SK-N-SH treated with all-trans-retinoic acid at 6 μM for 48 hours (cell line): ENCODE measurements at regions not wholly inside any gene's neighbourhood (a gene's known extent, or its start where the extent isn't known, plus 50 kb on each side); places are given as distances from the start of the nearest gene placed in this dataset.

Experiments
- ATAC-seq: fragments of 200-7000 bp; cut with Tn5 transposase; 3 replicates; pipeline ENCODE4 v1.9.1; 2020; ENCODE audit warnings: mild to moderate bottlenecking, moderate library complexity
- ARNTL ChIP-seq: fragments of 450-650 bp; formaldehyde crosslinking; IDR thresholded peaks from 2 replicates; pipeline ENCODE4 v1.5.0; 2020; ENCODE audit warnings: low read depth, mild to moderate bottlenecking, moderate library complexity, borderline replicate concordance
- BACH2 ChIP-seq: fragments of 250-450 bp; sonication (Bioruptor Pico); IDR thresholded peaks from 2 replicates; pipeline ENCODE4 v1.9.0; 2021; ENCODE audit warnings: mild to moderate bottlenecking, borderline replicate concordance
- CSDC2 ChIP-seq: fragments of 250-450 bp; sonication (Bioruptor Pico); IDR thresholded peaks from 2 replicates; pipeline ENCODE4 v1.5.0; 2020; ENCODE audit warnings: mild to moderate bottlenecking, moderate library complexity
- CSRNP3 ChIP-seq: fragments of 250-450 bp; sonication (Bioruptor Pico); IDR thresholded peaks from 2 replicates; pipeline ENCODE4 v1.5.1; 2021; ENCODE audit warnings: mild to moderate bottlenecking, moderate library complexity
- ESRRG ChIP-seq: fragments of 250-450 bp; sonication (Bioruptor Pico); IDR thresholded peaks from 2 replicates; pipeline ENCODE4 v1.6.1; 2021; ENCODE audit warnings: mild to moderate bottlenecking
- GLIS3 ChIP-seq: fragments of 250-450 bp; sonication (Bioruptor Pico); IDR thresholded peaks from 2 replicates; pipeline ENCODE4 v1.5.0; 2020; ENCODE audit warnings: mild to moderate bottlenecking, moderate library complexity
- ISL1 ChIP-seq: fragments of 250-450 bp; sonication (Bioruptor Pico); IDR thresholded peaks from 2 replicates; pipeline ENCODE4 v2.1.2; 2022; ENCODE audit warnings: mild to moderate bottlenecking, moderate library complexity
- PATZ1 ChIP-seq: fragments of 250-450 bp; sonication (Bioruptor Pico); IDR thresholded peaks from 2 replicates; pipeline ENCODE4 v1.8.0; 2020; ENCODE audit warnings: mild to moderate bottlenecking, moderate library complexity, borderline replicate concordance
- PPARA ChIP-seq: fragments of 250-450 bp; sonication (Bioruptor Pico); IDR thresholded peaks from 2 replicates; pipeline ENCODE4 v1.5.0; 2020; ENCODE audit warnings: mild to moderate bottlenecking, borderline replicate concordance
- RARB ChIP-seq: fragments of 250-450 bp; sonication (Bioruptor Pico); IDR thresholded peaks from 2 replicates; pipeline ENCODE4 v1.8.0; 2021; ENCODE audit warnings: mild to moderate bottlenecking, moderate library complexity
- SNAI2 ChIP-seq: fragments of 250-450 bp; sonication (Bioruptor Pico); IDR thresholded peaks from 2 replicates; pipeline ENCODE4 v1.5.0; 2020; ENCODE audit warnings: mild to moderate bottlenecking, moderate library complexity
- TCF4 ChIP-seq: fragments of 250-450 bp; sonication (Bioruptor Pico); IDR thresholded peaks from 2 replicates; pipeline ENCODE4 v1.8.0; 2021; ENCODE audit warnings: mild to moderate bottlenecking, moderate library complexity, borderline replicate concordance
- TOX ChIP-seq: fragments of 250-450 bp; sonication (Bioruptor Pico); IDR thresholded peaks from 2 replicates; pipeline ENCODE4 v1.8.0; 2021; ENCODE audit warnings: mild to moderate bottlenecking, moderate library complexity, borderline replicate concordance
- TSHZ2 ChIP-seq: fragments of 250-450 bp; sonication (Bioruptor Pico); IDR thresholded peaks from 2 replicates; pipeline ENCODE4 v1.5.0; 2020; ENCODE audit warnings: mild to moderate bottlenecking, moderate library complexity
- ZC3H10 ChIP-seq: fragments of 250-450 bp; sonication (Bioruptor Pico); IDR thresholded peaks from 2 replicates; pipeline ENCODE4 v1.5.1; 2021; ENCODE audit warnings: mild to moderate bottlenecking, moderate library complexity
- ZFP3 ChIP-seq: fragments of 250-450 bp; sonication (Bioruptor Pico); IDR thresholded peaks from 2 replicates; pipeline ENCODE4 v1.5.0; 2020; ENCODE audit warnings: mild to moderate bottlenecking, moderate library complexity
- ZFP30 ChIP-seq: fragments of 450-650 bp; formaldehyde crosslinking; IDR thresholded peaks from 2 replicates; pipeline ENCODE4 v1.5.0; 2022; ENCODE audit warnings: mild to moderate bottlenecking, moderate library complexity
- ZNF565 ChIP-seq: fragments of 450-650 bp; formaldehyde crosslinking; conservative IDR thresholded peaks from 2 replicates; pipeline ENCODE4 v1.5.0; 2020; ENCODE audit warnings: low read depth, mild to moderate bottlenecking, moderate library complexity
- ZNF70 ChIP-seq: fragments of 450-650 bp; formaldehyde crosslinking; IDR thresholded peaks from 2 replicates; pipeline ENCODE4 v1.5.0; 2020; ENCODE audit warnings: mild to moderate bottlenecking, moderate library complexity
- TF ChIP-seq, protein P1 (sequence below): fragments of 250-450 bp; sonication (Bioruptor Pico); IDR thresholded peaks from 2 replicates; pipeline ENCODE4 v1.5.1; 2020; ENCODE audit warnings: low read depth, mild to moderate bottlenecking, moderate library complexity
- TF ChIP-seq, protein P2 (sequence below): fragments of 250-450 bp; sonication (Bioruptor Pico); IDR thresholded peaks from 2 replicates; pipeline ENCODE4 v1.8.0; 2021; ENCODE audit warnings: low read depth, mild to moderate bottlenecking, moderate library complexity, borderline replicate concordance

- TF ChIP-seq ZNF565 (CRISPR knock-in tag) = no peak
- TF ChIP-seq SNAI2 (CRISPR knock-in tag) = no peak
- TF ChIP-seq CSDC2 (CRISPR knock-in tag) = no peak
- TF ChIP-seq, protein P1, sequence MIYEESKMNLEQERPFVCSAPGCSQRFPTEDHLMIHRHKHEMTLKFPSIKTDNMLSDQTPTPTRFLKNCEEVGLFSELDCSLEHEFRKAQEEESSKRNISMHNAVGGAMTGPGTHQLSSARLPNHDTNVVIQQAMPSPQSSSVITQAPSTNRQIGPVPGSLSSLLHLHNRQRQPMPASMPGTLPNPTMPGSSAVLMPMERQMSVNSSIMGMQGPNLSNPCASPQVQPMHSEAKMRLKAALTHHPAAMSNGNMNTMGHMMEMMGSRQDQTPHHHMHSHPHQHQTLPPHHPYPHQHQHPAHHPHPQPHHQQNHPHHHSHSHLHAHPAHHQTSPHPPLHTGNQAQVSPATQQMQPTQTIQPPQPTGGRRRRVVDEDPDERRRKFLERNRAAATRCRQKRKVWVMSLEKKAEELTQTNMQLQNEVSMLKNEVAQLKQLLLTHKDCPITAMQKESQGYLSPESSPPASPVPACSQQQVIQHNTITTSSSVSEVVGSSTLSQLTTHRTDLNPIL (CRISPR knock-in tag) = no peak
- no peak for TF ChIP-seq ARNTL
- TF ChIP-seq, all 23 proteins: peak for 0
Observed at GRCh38 chrX:19177721-19178120, 55.5 kb upstream of the ADGRG2 start (continued).

- no peak for TF ChIP-seq TCF4 (CRISPR knock-in tag)
- no peak for ATAC-seq
Observed at GRCh38 chrX:19178402-19178801, 56.1 kb upstream of the ADGRG2 start.

- TF ChIP-seq, protein P1 (CRISPR knock-in tag) = no peak
- TF ChIP-seq TCF4 (CRISPR knock-in tag) (no peak), ESRRG (CRISPR knock-in tag) (no peak), ZNF565 (CRISPR knock-in tag) (no peak), CSRNP3 (CRISPR knock-in tag) (no peak), ZNF70 (CRISPR knock-in tag) (no peak), PATZ1 (no peak), PPARA (CRISPR knock-in tag) (no peak), ZFP30 (CRISPR knock-in tag) (no peak), RARB (no peak), TOX (CRISPR knock-in tag) (no peak), SNAI2 (CRISPR knock-in tag) (no peak), GLIS3 (no peak), ZFP3 (no peak), ARNTL (no peak), ZC3H10 (CRISPR knock-in tag) (no peak), TSHZ2 (no peak), BACH2 (CRISPR knock-in tag) (no peak)
- ATAC-seq = no peak
Observed at GRCh38 chrX:19179389-19179788, 57.1 kb upstream of the ADGRG2 start.

DNA sequence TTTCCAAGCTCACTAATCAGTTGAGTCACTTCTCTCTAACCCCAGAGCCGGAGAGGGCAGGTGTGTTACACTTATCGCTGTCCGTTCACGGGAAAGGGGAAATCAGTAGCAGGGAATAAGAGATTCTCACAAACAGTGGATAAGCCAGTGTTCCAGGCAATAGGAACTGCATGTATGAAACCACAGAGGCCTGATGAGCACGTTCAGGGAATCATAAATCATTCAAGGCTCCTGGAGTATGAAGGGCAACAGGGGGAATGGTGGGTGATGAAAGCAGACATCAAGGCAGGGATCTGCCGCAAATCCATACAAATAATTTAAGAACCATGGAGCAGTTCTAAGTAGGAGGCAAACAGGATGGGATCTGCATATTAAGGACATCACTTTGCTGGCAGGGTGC, 59.1 kb upstream of the ADGRG2 start:
- TF ChIP-seq ISL1 (no peak), ZNF70 (CRISPR knock-in tag) (no peak), CSDC2 (CRISPR knock-in tag) (no peak), TOX (CRISPR knock-in tag) (no peak), PPARA (CRISPR knock-in tag) (no peak)
- TF ChIP-seq, protein P1 (CRISPR knock-in tag) = no peak
- TF ChIP-seq, protein P2, sequence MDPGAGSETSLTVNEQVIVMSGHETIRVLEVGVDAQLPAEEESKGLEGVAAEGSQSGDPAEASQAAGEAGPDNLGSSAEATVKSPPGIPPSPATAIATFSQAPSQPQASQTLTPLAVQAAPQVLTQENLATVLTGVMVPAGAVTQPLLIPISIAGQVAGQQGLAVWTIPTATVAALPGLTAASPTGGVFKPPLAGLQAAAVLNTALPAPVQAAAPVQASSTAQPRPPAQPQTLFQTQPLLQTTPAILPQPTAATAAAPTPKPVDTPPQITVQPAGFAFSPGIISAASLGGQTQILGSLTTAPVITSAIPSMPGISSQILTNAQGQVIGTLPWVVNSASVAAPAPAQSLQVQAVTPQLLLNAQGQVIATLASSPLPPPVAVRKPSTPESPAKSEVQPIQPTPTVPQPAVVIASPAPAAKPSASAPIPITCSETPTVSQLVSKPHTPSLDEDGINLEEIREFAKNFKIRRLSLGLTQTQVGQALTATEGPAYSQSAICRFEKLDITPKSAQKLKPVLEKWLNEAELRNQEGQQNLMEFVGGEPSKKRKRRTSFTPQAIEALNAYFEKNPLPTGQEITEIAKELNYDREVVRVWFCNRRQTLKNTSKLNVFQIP (CRISPR knock-in tag) = no peak
- ATAC-seq = no peak
